OCI-LY3 (cell line): ENCODE measurements at regions not wholly inside any gene's neighbourhood (a gene's known extent, or its start where the extent isn't known, plus 50 kb on each side); places are given as distances from the start of the nearest gene placed in this dataset.

Experiments
- H2AFZ ChIP-seq: fragments of 200-600, 300-600 bp; shearing (Covaris generic); 2 replicates; pipeline ENCODE4 v1.6.0; 2014; ENCODE audit warnings: antibody characterized with exemption, low read depth, low read length
- H3K27ac ChIP-seq: fragments of 200-600, 300-600 bp; sonication (generic); 2 replicates; pipeline ENCODE4 v1.5.1; 2014; ENCODE audit warnings: mild to moderate bottlenecking, low read length, moderate library complexity, mixed read lengths
- H3K27me3 ChIP-seq: fragments of 200-600, 300-600 bp; sonication (generic); 2 replicates; pipeline ENCODE4 v1.6.1; 2014; ENCODE audit warnings: low read depth, low read length, mixed read lengths
- H3K36me3 ChIP-seq: fragments of 200-600, 300-600 bp; sonication (generic); replicated peaks from 2 replicates; pipeline ENCODE3; 2014; ENCODE audit warnings: low read depth, low read length, mixed read lengths
- H3K4me1 ChIP-seq: fragments of 300-600, 200-600 bp; sonication (generic); 2 replicates; pipeline ENCODE4 v1.6.1; 2014; ENCODE audit warnings: low read length, mixed read lengths
- H3K4me2 ChIP-seq: fragments of 200-600, 300-600 bp; sonication (generic); 2 replicates; pipeline ENCODE4 v1.6.1; 2014; ENCODE audit warnings: low read length, mixed read lengths
- H3K4me3 ChIP-seq: fragments of 300-600, 200-600 bp; sonication (generic); 2 replicates; pipeline ENCODE4 v1.5.1; 2014; ENCODE audit warnings: antibody characterized with exemption, mild to moderate bottlenecking, low read length, moderate library complexity
- H3K79me2 ChIP-seq: fragments of 300-600, 200-600 bp; shearing (Covaris generic); 2 replicates; pipeline ENCODE4 v1.6.1; 2014; ENCODE audit warnings: mild to moderate bottlenecking, low read length, mixed read lengths
- H3K9ac ChIP-seq: fragments of 300-600, 200-600 bp; shearing (Covaris generic); 2 replicates; pipeline ENCODE4 v1.6.0; 2014; ENCODE audit warnings: mild to moderate bottlenecking, low read length, moderate library complexity
- H3K9me3 ChIP-seq: fragments of 200-600, 300-600 bp; shearing (Covaris generic); 2 replicates; pipeline ENCODE4 v1.6.1; 2014; ENCODE audit warnings: low read length, mixed read lengths; ENCODE audit not compliant: insufficient read depth
- H4K20me1 ChIP-seq: fragments of 200-600, 300-600 bp; sonication (generic); 2 replicates; pipeline ENCODE4 v1.6.1; 2016; ENCODE audit warnings: low read length, mixed read lengths; ENCODE audit not compliant: insufficient read depth
- EZH2phosphoT487 ChIP-seq: fragments of 200-600 bp; shearing (Covaris generic); IDR thresholded peaks from 2 replicates; pipeline ENCODE4 v1.6.1; 2018; ENCODE audit warnings: antibody characterized with exemption, mixed run types, low read depth
- TF ChIP-seq, protein P1 (sequence below): fragments of 200-600, 300-600 bp; sonication (generic); IDR thresholded peaks from 2 replicates; pipeline ENCODE4 v1.5.1; 2014; ENCODE audit warnings: antibody characterized with exemption, low read length, low read depth

DNA sequence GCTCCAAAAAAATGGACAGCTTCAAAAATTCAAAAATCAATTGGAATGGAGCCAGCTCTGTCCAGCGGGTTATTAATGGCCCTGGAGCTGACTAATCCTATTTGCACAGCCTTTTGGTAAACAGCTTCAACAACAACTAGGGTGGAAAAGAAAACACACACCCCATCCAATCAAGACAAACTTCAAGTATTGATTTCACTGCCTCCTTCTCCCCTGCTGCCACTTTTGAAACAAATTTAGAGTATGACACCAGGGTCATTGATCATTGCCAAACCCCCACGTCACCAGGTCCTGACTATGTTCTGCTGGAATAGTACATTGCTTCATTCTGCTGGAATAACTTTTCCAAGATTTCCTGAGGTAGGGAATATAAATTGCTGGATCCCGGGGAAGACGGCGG, 56.8 kb upstream of the GTF3A start:
- Histone ChIP-seq H3K27me3 (peaks cover 12% of the 10 kb centered on the region), H2AFZ (no peak overlapping the region), H3K27ac (no peak overlapping the region), H3K4me2 (no peak overlapping the region), H4K20me1 (no peaks in the 10 kb centered on the region), H3K79me2 (no peaks in the 10 kb centered on the region), H3K9ac (no peak overlapping the region), H3K36me3 (no peaks in the 10 kb centered on the region), H3K4me1 (no peaks in the 10 kb centered on the region), H3K4me3 (no peak overlapping the region), H3K9me3 (no peaks in the 10 kb centered on the region)
- no peak for TF ChIP-seq EZH2phosphoT487
- TF ChIP-seq, protein P1, sequence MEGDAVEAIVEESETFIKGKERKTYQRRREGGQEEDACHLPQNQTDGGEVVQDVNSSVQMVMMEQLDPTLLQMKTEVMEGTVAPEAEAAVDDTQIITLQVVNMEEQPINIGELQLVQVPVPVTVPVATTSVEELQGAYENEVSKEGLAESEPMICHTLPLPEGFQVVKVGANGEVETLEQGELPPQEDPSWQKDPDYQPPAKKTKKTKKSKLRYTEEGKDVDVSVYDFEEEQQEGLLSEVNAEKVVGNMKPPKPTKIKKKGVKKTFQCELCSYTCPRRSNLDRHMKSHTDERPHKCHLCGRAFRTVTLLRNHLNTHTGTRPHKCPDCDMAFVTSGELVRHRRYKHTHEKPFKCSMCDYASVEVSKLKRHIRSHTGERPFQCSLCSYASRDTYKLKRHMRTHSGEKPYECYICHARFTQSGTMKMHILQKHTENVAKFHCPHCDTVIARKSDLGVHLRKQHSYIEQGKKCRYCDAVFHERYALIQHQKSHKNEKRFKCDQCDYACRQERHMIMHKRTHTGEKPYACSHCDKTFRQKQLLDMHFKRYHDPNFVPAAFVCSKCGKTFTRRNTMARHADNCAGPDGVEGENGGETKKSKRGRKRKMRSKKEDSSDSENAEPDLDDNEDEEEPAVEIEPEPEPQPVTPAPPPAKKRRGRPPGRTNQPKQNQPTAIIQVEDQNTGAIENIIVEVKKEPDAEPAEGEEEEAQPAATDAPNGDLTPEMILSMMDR: no peak

DNA sequence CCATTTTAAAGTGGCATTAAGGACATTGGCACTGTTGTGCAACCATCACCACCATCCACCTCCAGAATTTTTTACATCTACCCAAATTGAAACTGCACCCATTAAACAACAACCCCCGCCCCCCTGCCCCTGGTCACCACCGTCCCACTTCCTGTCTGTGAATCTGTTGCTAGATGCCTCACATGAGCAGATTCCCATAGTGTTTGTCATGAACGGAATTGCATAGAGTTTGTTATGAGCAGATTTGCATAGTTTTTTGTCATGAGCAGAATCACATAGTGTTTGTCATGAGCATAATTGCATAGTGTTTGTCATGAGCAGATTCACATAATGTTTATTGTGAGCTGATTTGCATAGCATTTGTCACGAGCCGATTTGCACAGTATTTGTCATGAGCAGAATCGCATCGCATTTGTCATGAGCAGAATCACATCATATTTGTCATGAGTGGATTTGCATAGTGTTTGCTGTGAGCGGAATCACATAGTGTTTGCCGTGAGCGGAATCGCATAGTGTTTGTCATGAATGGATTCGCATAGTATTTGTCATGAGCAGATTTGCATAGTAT, 54.0 kb upstream of the GTF3A start:
- no peaks in the 10 kb centered on the region for H4K20me1 ChIP-seq
- peaks cover 26% of the 10 kb centered on the region for H3K27me3 ChIP-seq
- no peak for TF ChIP-seq EZH2phosphoT487
- TF ChIP-seq, protein P1: no peak
- peaks cover 7% of the 10 kb centered on the region for H3K4me1 ChIP-seq
- H3K36me3 ChIP-seq: no peaks in the 10 kb centered on the region
- no peaks in the 10 kb centered on the region for H3K9me3 ChIP-seq
- no peak overlapping the region for H3K4me2 ChIP-seq
- H2AFZ ChIP-seq: no peak overlapping the region
- H3K9ac ChIP-seq: no peak overlapping the region
- H3K79me2 ChIP-seq: no peaks in the 10 kb centered on the region
- H3K27ac ChIP-seq: no peak overlapping the region
- no peak overlapping the region for H3K4me3 ChIP-seq

DNA sequence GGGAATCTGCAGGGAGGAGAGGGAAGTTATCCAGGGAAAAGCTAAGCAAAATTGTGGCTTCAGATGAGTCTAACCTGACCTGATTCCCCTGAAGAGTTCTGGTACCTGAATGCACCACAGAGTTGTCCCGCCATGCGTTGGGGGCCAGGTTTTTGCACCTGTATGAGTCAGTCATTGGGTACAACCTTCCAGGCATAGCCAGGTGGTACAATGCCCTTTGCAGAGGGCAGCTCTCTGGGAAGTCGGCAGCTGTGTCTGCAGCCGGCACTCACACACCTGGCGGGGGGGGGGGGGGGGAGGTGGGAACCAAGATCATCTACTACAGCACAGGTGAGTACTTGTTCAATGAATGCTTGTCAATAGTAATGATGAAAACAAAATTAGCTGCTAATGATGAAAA, 52.5 kb upstream of the GTF3A start:
- H3K4me1 ChIP-seq: peaks cover 10% of the 10 kb centered on the region
- H3K9me3 ChIP-seq: no peaks in the 10 kb centered on the region
- no peak overlapping the region for H2AFZ ChIP-seq
- no peak overlapping the region for H3K4me2 ChIP-seq
- no peak overlapping the region for H3K27ac ChIP-seq
- H3K4me3 ChIP-seq: no peak overlapping the region
- H3K27me3 ChIP-seq: peaks cover 26% of the 10 kb centered on the region
- H3K9ac ChIP-seq: no peak overlapping the region
- TF ChIP-seq EZH2phosphoT487: no peak
- TF ChIP-seq, protein P1: no peak
- no peaks in the 10 kb centered on the region for H4K20me1 ChIP-seq
- no peaks in the 10 kb centered on the region for H3K36me3 ChIP-seq
- H3K79me2 ChIP-seq: no peaks in the 10 kb centered on the region

DNA sequence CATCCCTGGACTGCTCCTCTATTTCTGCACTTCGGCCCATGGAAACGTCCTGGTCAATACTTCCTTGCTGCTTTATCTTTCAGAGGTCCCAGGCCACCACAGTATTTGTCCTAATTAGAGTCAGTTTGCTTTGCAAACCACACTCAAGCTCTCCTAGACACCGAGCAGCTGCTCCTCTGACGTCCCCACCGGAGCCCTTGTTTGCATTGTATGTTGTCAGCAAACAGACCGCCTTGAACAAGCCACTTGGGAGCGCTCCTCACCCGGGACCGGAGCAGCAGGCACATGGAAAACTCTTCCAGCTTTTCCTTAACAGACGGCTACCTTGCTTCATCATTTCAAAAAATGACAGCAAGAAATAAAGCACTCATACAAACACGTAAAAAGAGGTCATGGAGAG, 51.5 kb upstream of the GTF3A start:
- no peaks in the 10 kb centered on the region for H3K36me3 ChIP-seq
- H3K4me1 ChIP-seq: peaks cover 10% of the 10 kb centered on the region
- TF ChIP-seq EZH2phosphoT487: no peak
- TF ChIP-seq, protein P1: no peak
- H3K9me3 ChIP-seq: no peaks in the 10 kb centered on the region
- no peak overlapping the region for H3K4me2 ChIP-seq
- H3K9ac ChIP-seq: no peak overlapping the region
- no peak overlapping the region for H2AFZ ChIP-seq
- H3K27me3 ChIP-seq: peaks cover 26% of the 10 kb centered on the region
- no peaks in the 10 kb centered on the region for H4K20me1 ChIP-seq
- H3K79me2 ChIP-seq: no peaks in the 10 kb centered on the region
- H3K27ac ChIP-seq: no peak overlapping the region
- no peak overlapping the region for H3K4me3 ChIP-seq
